Stimulated activated naive CD4-positive, alpha-beta T cell treated with Interleukin-2 at 50 U/mL for 16 hours (primary cell): ENCODE measurements at regions not wholly inside any gene's neighbourhood (a gene's known extent, or its start where the extent isn't known, plus 50 kb on each side); places are given as distances from the start of the nearest gene placed in this dataset.
"Not testable (repeated sequence)": the region's sequence is repeated elsewhere in the genome, so short reads cannot be mapped to it uniquely, and the experiment has no call there.

Experiments
- DNase-seq: peaks from one replicate; lab custom pipeline; 2025; lab: John Stamatoyannopoulos, UW

GRCh38 chr1:229920683-229921082 lies 146.4 kb upstream of the GALNT2 start:
- DNase-seq, result no peak

- no peak for DNase-seq
Observed at GRCh38 chr1:229922249-229922648, 144.8 kb upstream of the GALNT2 start.

- DNase-seq, result no peak
Observed at GRCh38 chr1:229924639-229925038, 142.4 kb upstream of the GALNT2 start.

- DNase-seq, result no peak
Observed at GRCh38 chr1:229928767-229929166, 138.3 kb upstream of the GALNT2 start.

GRCh38 chr1:229931751-229932150 lies 135.3 kb upstream of the GALNT2 start:
- not testable (repeated sequence) for DNase-seq

GRCh38 chr1:229935157-229935556 lies 131.9 kb upstream of the GALNT2 start:
- DNase-seq, result not testable (repeated sequence)

GRCh38 chr1:229938551-229938950 lies 128.5 kb upstream of the GALNT2 start:
- DNase-seq, result no peak

GRCh38 chr1:229940684-229941083 lies 126.4 kb upstream of the GALNT2 start:
- DNase-seq, result no peak

- DNase-seq, result no peak
Observed at GRCh38 chr1:229941160-229941559, 125.9 kb upstream of the GALNT2 start.

- DNase-seq, result no peak
Observed at GRCh38 chr1:229941831-229942230, 125.2 kb upstream of the GALNT2 start.

GRCh38 chr1:229942501-229942900 lies 124.5 kb upstream of the GALNT2 start:
- no peak for DNase-seq

GRCh38 chr1:229943148-229943714 lies 123.8 kb upstream of the GALNT2 start:
- DNase-seq, result no peak

GRCh38 chr1:229943988-229944743 lies 122.9 kb upstream of the GALNT2 start:
- DNase-seq, result no peak

- no peak for DNase-seq
Observed at GRCh38 chr1:229945795-229946194, 121.2 kb upstream of the GALNT2 start.

- no peak for DNase-seq
Observed at GRCh38 chr1:229947968-229948367, 119.1 kb upstream of the GALNT2 start.

GRCh38 chr1:229948438-229948837 lies 118.6 kb upstream of the GALNT2 start:
- no peak for DNase-seq

GRCh38 chr1:229949500-229949899 lies 117.5 kb upstream of the GALNT2 start:
- no peak for DNase-seq

- DNase-seq, result no peak
Observed at GRCh38 chr1:229950020-229950419, 117.0 kb upstream of the GALNT2 start.

GRCh38 chr1:229950908-229951307 lies 116.1 kb upstream of the GALNT2 start:
- no peak for DNase-seq

- DNase-seq, result no peak
Observed at GRCh38 chr1:229951856-229952534, 115.0 kb upstream of the GALNT2 start.

GRCh38 chr1:229952670-229953520 lies 114.1 kb upstream of the GALNT2 start:
- no peak for DNase-seq

- no peak for DNase-seq
Observed at GRCh38 chr1:229953736-229954326, 113.2 kb upstream of the GALNT2 start.
